Mesothelial cell of epicardium (in vitro differentiated cells): ENCODE measurements at regions not wholly inside any gene's neighbourhood (a gene's known extent, or its start where the extent isn't known, plus 50 kb on each side); places are given as distances from the start of the nearest gene placed in this dataset.
"Not testable (repeated sequence)": the region's sequence is repeated elsewhere in the genome, so short reads cannot be mapped to it uniquely, and the experiment has no call there.

Source experiments
- DNase-seq, 2 experiments: peaks; one replicate each; pipeline ENCODE4 v3.0.0; 2021; ENCODE audit warnings: low spot score in 2 of 2; ENCODE audit not compliant: unreplicated experiment in 2 of 2
- H3K27ac Mint-ChIP-seq: 2 replicates; pipeline ENCODE4 v1.8.0; 2021; ENCODE audit warnings: mixed read lengths
- H3K27me3 Mint-ChIP-seq: 2 replicates; pipeline ENCODE4 v1.8.0; 2021; ENCODE audit warnings: low read depth, mixed read lengths
- H3K36me3 Mint-ChIP-seq: 2 replicates; pipeline ENCODE4 v1.8.0; 2021; ENCODE audit warnings: mixed read lengths
- H3K4me1 Mint-ChIP-seq: 2 replicates; pipeline ENCODE4 v1.8.0; 2021; ENCODE audit warnings: mixed read lengths
- H3K4me3 Mint-ChIP-seq: 2 replicates; pipeline ENCODE4 v1.8.0; 2021; ENCODE audit warnings: mild to moderate bottlenecking, moderate library complexity, mixed read lengths
- H3K9me3 Mint-ChIP-seq: 2 replicates; pipeline ENCODE4 v1.8.0; 2021; ENCODE audit warnings: mixed read lengths
- TF ChIP-seq, protein P1 (sequence below): fragments of 200-600 bp; sonication (generic); IDR thresholded peaks from one replicate; pipeline ENCODE4 v1.5.0; 2021; ENCODE audit warnings: antibody characterized with exemption; ENCODE audit not compliant: unreplicated experiment

DNA sequence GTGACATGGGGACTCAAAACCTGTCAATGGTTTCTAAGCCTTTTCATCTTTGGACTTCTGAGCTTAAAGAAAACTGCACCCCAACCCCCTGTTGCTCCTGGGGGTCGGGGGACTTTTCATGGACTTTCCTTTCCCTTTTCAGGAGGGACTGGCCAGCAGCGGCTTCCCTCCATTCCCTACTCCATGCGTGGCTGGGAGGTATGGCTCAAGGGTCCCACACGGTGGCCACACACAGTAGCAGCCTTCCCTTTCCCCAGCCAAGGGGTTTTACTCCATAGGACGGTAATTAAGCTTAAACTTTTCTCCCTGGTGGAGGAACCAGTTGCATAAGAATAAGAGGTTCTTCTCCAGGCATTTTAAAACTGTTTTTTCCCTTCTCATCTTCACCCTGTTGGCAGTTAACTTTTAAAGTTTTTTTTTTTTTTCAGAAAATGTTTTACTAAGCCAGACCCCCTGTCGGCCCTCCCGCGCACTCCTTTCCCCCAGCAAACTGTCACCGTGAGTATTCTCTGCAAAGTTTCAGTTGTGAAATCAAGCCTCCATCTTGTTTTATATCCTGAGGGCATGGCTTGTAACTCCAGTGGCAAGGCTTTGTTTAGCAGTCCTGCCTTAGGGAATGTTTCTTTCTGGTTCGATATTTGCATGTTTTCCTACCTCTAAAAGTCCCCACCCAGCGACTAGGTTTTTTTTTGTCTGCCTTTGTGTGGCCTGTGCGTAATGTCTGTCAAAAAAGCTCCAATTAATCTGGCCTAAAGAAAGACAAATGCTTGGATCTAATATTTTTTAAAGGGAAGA, 325.7 kb downstream of the TLL1 start:
- H3K36me3 Mint-ChIP-seq, result no peaks in the 10 kb centered on the region
- no peak overlapping the region for H3K4me3 Mint-ChIP-seq
- no peak for DNase-seq
- no peaks in the 10 kb centered on the region for H3K27me3 Mint-ChIP-seq
- H3K9me3 Mint-ChIP-seq, result peaks cover 3% of the 10 kb centered on the region
- no peak overlapping the region for H3K27ac Mint-ChIP-seq
- no peaks in the 10 kb centered on the region for H3K4me1 Mint-ChIP-seq
- TF ChIP-seq, protein P1, sequence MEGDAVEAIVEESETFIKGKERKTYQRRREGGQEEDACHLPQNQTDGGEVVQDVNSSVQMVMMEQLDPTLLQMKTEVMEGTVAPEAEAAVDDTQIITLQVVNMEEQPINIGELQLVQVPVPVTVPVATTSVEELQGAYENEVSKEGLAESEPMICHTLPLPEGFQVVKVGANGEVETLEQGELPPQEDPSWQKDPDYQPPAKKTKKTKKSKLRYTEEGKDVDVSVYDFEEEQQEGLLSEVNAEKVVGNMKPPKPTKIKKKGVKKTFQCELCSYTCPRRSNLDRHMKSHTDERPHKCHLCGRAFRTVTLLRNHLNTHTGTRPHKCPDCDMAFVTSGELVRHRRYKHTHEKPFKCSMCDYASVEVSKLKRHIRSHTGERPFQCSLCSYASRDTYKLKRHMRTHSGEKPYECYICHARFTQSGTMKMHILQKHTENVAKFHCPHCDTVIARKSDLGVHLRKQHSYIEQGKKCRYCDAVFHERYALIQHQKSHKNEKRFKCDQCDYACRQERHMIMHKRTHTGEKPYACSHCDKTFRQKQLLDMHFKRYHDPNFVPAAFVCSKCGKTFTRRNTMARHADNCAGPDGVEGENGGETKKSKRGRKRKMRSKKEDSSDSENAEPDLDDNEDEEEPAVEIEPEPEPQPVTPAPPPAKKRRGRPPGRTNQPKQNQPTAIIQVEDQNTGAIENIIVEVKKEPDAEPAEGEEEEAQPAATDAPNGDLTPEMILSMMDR, result no peak

DNA sequence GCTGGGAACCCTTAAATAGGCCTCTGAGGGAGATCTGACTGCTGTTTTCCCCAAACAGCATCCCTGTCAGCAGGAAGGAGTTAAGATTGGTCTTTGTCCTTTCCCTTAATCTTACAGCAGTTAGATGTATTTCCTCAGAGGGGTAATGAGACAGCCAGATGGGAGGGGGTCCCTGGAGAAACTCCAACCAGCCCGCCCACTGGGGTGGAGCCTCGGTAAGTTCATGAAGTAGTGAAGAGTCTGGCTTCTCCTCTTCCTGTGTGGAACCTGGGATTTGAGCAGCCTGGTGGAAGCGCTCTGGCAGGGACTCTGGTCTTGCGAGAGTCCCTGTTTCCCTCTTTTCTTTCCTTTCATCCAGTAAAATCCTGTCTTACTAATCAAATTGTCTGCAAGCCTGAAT, 330.0 kb downstream of the TLL1 start:
- TF ChIP-seq, protein P1, result no peak
- Mint-ChIP-seq H3K36me3 (no peaks in the 10 kb centered on the region), H3K4me1 (no peaks in the 10 kb centered on the region), H3K9me3 (peaks cover 3% of the 10 kb centered on the region), H3K27ac (no peak overlapping the region), H3K27me3 (no peaks in the 10 kb centered on the region), H3K4me3 (no peak overlapping the region)
- DNase-seq, result no peak

DNA sequence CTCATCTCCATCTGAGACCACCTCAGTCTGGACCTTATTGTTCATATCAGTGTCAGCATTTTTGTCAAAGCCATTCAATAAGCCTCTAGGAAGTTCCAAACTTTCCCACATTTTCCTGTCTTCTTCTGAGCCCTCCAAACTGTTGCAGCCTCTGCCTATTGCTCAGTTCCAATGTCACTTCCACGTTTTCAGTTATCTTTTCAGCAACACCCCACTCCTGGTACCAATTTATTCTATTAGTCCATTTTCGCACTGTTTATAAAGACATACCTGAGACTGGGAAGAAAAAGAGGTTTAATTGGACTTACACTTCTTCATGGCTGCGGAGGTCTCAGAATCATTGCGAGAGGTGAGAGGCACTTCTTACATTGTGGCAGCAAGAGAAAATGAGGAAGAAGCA, 339.3 kb downstream of the TLL1 start:
- H3K36me3 Mint-ChIP-seq, result peaks cover 15% of the 10 kb centered on the region
- H3K4me1 Mint-ChIP-seq, H3K27me3 Mint-ChIP-seq, H3K27ac Mint-ChIP-seq, H3K4me3 Mint-ChIP-seq, DNase-seq: not testable (repeated sequence)
- H3K9me3 Mint-ChIP-seq, result peaks cover 34% of the 10 kb centered on the region

GRCh38 chr4:166222271-166222670, 349.2 kb downstream of the TLL1 start:
- no peak for DNase-seq
- H3K9me3 Mint-ChIP-seq, result no peaks in the 10 kb centered on the region
- peaks cover 4% of the 10 kb centered on the region for H3K4me1 Mint-ChIP-seq
- no peaks in the 10 kb centered on the region for H3K36me3 Mint-ChIP-seq
- no peak overlapping the region for H3K27ac Mint-ChIP-seq
- H3K27me3 Mint-ChIP-seq, result no peaks in the 10 kb centered on the region
- TF ChIP-seq, protein P1, result no peak
- no peak overlapping the region for H3K4me3 Mint-ChIP-seq

DNA sequence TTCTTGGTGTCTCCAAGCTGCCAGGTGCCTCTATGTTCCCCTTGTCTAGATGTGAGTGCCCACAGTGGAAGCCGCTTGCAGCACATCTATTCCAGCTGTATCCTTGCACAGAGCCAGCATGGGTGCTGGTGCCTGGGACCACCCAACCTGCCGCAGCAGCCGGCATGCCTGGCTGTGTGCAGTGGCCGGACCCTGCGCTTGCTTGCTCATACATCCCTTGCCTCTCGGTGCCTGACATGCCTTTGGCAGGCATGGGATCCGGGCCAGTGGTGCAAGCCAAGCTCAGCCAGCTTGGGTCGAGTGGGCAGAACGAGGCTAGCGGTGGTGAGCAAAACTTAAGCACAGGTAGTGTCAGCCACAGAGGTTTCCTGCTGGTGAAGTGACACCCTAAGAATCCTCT, 355.1 kb downstream of the TLL1 start:
- Mint-ChIP-seq H3K4me1 (no peaks in the 10 kb centered on the region), H3K4me3 (no peak overlapping the region), H3K27ac (no peak overlapping the region), H3K36me3 (no peaks in the 10 kb centered on the region), H3K27me3 (no peaks in the 10 kb centered on the region), H3K9me3 (peaks cover 4% of the 10 kb centered on the region)
- TF ChIP-seq, protein P1, result no peak
- DNase-seq, result no peak

GRCh38 chr4:166229799-166230198, 356.8 kb downstream of the TLL1 start:
- DNase-seq, result no peak
- H3K4me1 Mint-ChIP-seq, result no peaks in the 10 kb centered on the region
- no peak overlapping the region for H3K27ac Mint-ChIP-seq
- no peak overlapping the region for H3K4me3 Mint-ChIP-seq
- peaks cover 4% of the 10 kb centered on the region for H3K9me3 Mint-ChIP-seq
- H3K27me3 Mint-ChIP-seq, result no peaks in the 10 kb centered on the region
- no peaks in the 10 kb centered on the region for H3K36me3 Mint-ChIP-seq
- TF ChIP-seq, protein P1, result no peak
